HFFc6 (cell line): ENCODE measurements at regions not wholly inside any gene's neighbourhood (a gene's known extent, or its start where the extent isn't known, plus 50 kb on each side); places are given as distances from the start of the nearest gene placed in this dataset.

Experiments
- DNase-seq: peaks from one replicate; pipeline ENCODE4 v3.0.0-alpha.2; 2018
- H3K27ac Mint-ChIP-seq: 2 replicates; pipeline ENCODE4 v1.8.0; 2020; ENCODE audit warnings: mild to moderate bottlenecking, mixed read lengths
- H3K27me3 Mint-ChIP-seq: 2 replicates; pipeline ENCODE4 v1.8.0; 2021; ENCODE audit warnings: mild to moderate bottlenecking, moderate library complexity, mixed read lengths; ENCODE audit not compliant: insufficient read depth
- H3K36me3 Mint-ChIP-seq: 2 replicates; pipeline ENCODE4 v1.8.0; 2021; ENCODE audit warnings: low read depth, mixed read lengths
- H3K4me1 Mint-ChIP-seq: 2 replicates; pipeline ENCODE4 v1.8.0; 2020; ENCODE audit warnings: low read depth, mixed read lengths
- H3K4me3 Mint-ChIP-seq: 2 replicates; pipeline ENCODE4 v1.8.0; 2020; ENCODE audit warnings: mild to moderate bottlenecking, moderate library complexity, mixed read lengths
- H3K9me3 Mint-ChIP-seq: 2 replicates; pipeline ENCODE4 v1.8.0; 2020; ENCODE audit warnings: mild to moderate bottlenecking, mixed read lengths
- CTCF ChIP-seq: fragments of 200-600 bp; sonication (generic); IDR thresholded peaks from 2 replicates; pipeline ENCODE4 v1.5.0; 2021; ENCODE audit warnings: antibody characterized with exemption, mild to moderate bottlenecking

- Mint-ChIP-seq H3K27me3 (peaks cover 5% of the 10 kb centered on the region), H3K9me3 (peaks cover 8% of the 10 kb centered on the region; the same call in 1 of the 2 replicates), H3K4me3 (no peak overlapping the region), H3K36me3 (no peaks in the 10 kb centered on the region), H3K4me1 (no peaks in the 10 kb centered on the region), H3K27ac (no peak overlapping the region)
- no peak for TF ChIP-seq CTCF
- no peak for DNase-seq
These were observed 100.3 kb upstream of the GUCY1A1 start for GRCh38 chr4:155566354-155566753.

GRCh38 chr4:155565776-155566175 lies 100.9 kb upstream of the GUCY1A1 start:
- peaks cover 8% of the 10 kb centered on the region; the same call in 1 of the 2 replicates for H3K9me3 Mint-ChIP-seq
- H3K36me3 Mint-ChIP-seq, result no peaks in the 10 kb centered on the region
- TF ChIP-seq CTCF, result no peak
- H3K4me3 Mint-ChIP-seq, result no peak overlapping the region
- no peaks in the 10 kb centered on the region for H3K4me1 Mint-ChIP-seq
- DNase-seq, result no peak
- H3K27ac Mint-ChIP-seq, result no peak overlapping the region
- peaks cover 7% of the 10 kb centered on the region for H3K27me3 Mint-ChIP-seq

GRCh38 chr4:155565330-155565729 lies 101.3 kb upstream of the GUCY1A1 start:
- H3K27ac Mint-ChIP-seq, result no peak overlapping the region
- DNase-seq, result no peak
- H3K4me3 Mint-ChIP-seq, result no peak overlapping the region

GRCh38 chr4:155564880-155565279 lies 101.8 kb upstream of the GUCY1A1 start:
- Mint-ChIP-seq H3K27me3 (peaks cover 5% of the 10 kb centered on the region), H3K9me3 (peaks cover 8% of the 10 kb centered on the region; the same call in 1 of the 2 replicates), H3K36me3 (no peaks in the 10 kb centered on the region), H3K4me1 (no peaks in the 10 kb centered on the region), H3K4me3 (no peak overlapping the region), H3K27ac (no peak overlapping the region)
- TF ChIP-seq CTCF, result no peak
- no peak for DNase-seq

More at GRCh38 chr4:155565330-155565729, 101.3 kb upstream of the GUCY1A1 start:
- Mint-ChIP-seq H3K9me3 (peaks cover 8% of the 10 kb centered on the region; the same call in 1 of the 2 replicates), H3K27me3 (peaks cover 5% of the 10 kb centered on the region), H3K36me3 (no peaks in the 10 kb centered on the region), H3K4me1 (no peaks in the 10 kb centered on the region)
- no peak for TF ChIP-seq CTCF

GRCh38 chr4:155564086-155564485 lies 102.6 kb upstream of the GUCY1A1 start:
- DNase-seq, result no peak
- H3K27me3 Mint-ChIP-seq, result peaks cover 5% of the 10 kb centered on the region
- H3K4me1 Mint-ChIP-seq, result no peaks in the 10 kb centered on the region
- H3K4me3 Mint-ChIP-seq, result no peak overlapping the region
- peaks cover 8% of the 10 kb centered on the region; the same call in 1 of the 2 replicates for H3K9me3 Mint-ChIP-seq
- H3K36me3 Mint-ChIP-seq, result no peaks in the 10 kb centered on the region
- H3K27ac Mint-ChIP-seq, result no peak overlapping the region
- no peak for TF ChIP-seq CTCF

- no peak for TF ChIP-seq CTCF
- H3K4me3 Mint-ChIP-seq, result no peak overlapping the region
- H3K27me3 Mint-ChIP-seq, result peaks cover 5% of the 10 kb centered on the region
- H3K36me3 Mint-ChIP-seq, result no peaks in the 10 kb centered on the region
- H3K4me1 Mint-ChIP-seq, result no peaks in the 10 kb centered on the region
- no peak overlapping the region for H3K27ac Mint-ChIP-seq
- DNase-seq, result no peak
- peaks cover 9% of the 10 kb centered on the region; the same call in 1 of the 2 replicates for H3K9me3 Mint-ChIP-seq
These were observed 106.7 kb upstream of the GUCY1A1 start for GRCh38 chr4:155559915-155560314.
